HCT116 (cell line): ENCODE measurements at regions not wholly inside any gene's neighbourhood (a gene's known extent, or its start where the extent isn't known, plus 50 kb on each side); places are given as distances from the start of the nearest gene placed in this dataset.

Experiments
- ATAC-seq: fragments of 200-7000 bp; cut with Tn5 transposase; 2 replicates; pipeline ENCODE4 v1.9.1; 2020; ENCODE audit warnings: mild to moderate bottlenecking, moderate library complexity
- BruUV-seq: library from RNA; stranded (reverse); fragments of 400-500 nt; replicated peaks from 2 replicates; lab custom pipeline; 2021; lab: Mats Ljungman, UMichigan
- CTCF ChIA-PET: fragments of 300-600 bp; sonication (Branson Sonifier 250); formaldehyde crosslinking; loops from one replicate; lab custom pipeline; 2021; ENCODE audit warnings: antibody characterized with exemption; lab: Charles Lee
- POLR2A ChIA-PET: fragments of 300-600, 350-600 bp; sonication (Branson Sonifier 250); formaldehyde crosslinking; loops from one replicate; lab custom pipeline; 2021; ENCODE audit warnings: antibody characterized with exemption; lab: Charles Lee
- RAD21 ChIA-PET, 2 experiments: fragments of 300-600 bp; sonication (Branson Sonifier 250); formaldehyde crosslinking; loops; one replicate each; lab custom pipeline; 2023; ENCODE audit warnings: low total read pairs in 2 of 2; ENCODE audit not compliant: uncharacterized antibody in 2 of 2, unreplicated experiment in 2 of 2, low non-redundant PET in 1 of 2; lab: Charles Lee
- DNase-seq: peaks from one replicate; pipeline ENCODE4 v3.0.0-alpha.2; 2010; ENCODE audit warnings: low read depth, low spot score
- H2AFZ ChIP-seq: fragments of 200-600 bp; shearing (Covaris generic), sonication (generic); 2 replicates; pipeline ENCODE4 v1.6.1; 2017; ENCODE audit warnings: low read depth, mixed run types, mixed read lengths, antibody characterized with exemption, low read length; ENCODE audit not compliant: poor library complexity, severe bottlenecking
- H3K27ac ChIP-seq: 2 replicates; pipeline ENCODE4 v1.5.1; 2012; ENCODE audit warnings: low read depth, low read length
- H3K27me3 ChIP-seq: fragments of 200-600 bp; sonication (generic); 2 replicates; pipeline ENCODE4 v1.6.1; 2016; ENCODE audit warnings: mixed run types, low read length, mixed read lengths; ENCODE audit not compliant: insufficient read depth
- H3K36me3 ChIP-seq, 2 experiments: fragments of 200-500 bp in 1 of 2; fragments of 200-600 bp in 1 of 2; sonication (Bioruptor generic) in 1 of 2; sonication (generic) in 1 of 2; 2 replicates each; pipeline versions ENCODE4 v1.5.1 to v1.6.1; 2014 to 2016; ENCODE audit warnings: low read length in 2 of 2, inconsistent platforms in 1 of 2, mixed read lengths in 1 of 2, mixed run types in 1 of 2; ENCODE audit not compliant: insufficient read depth in 2 of 2, control insufficient read depth in 1 of 2
- H3K4me1 ChIP-seq, 2 experiments: fragments of 200-600 bp in 1 of 2; sonication (generic) in 1 of 2; 2 replicates each; pipeline versions ENCODE4 v1.5.1 to v1.6.1; 2012 to 2017; ENCODE audit warnings: low read length in 2 of 2, inconsistent platforms in 1 of 2, mild to moderate bottlenecking in 1 of 2, mixed read lengths in 1 of 2, mixed run types in 1 of 2, moderate library complexity in 1 of 2; ENCODE audit not compliant: insufficient read depth in 2 of 2, control insufficient read depth in 1 of 2
- H3K4me2 ChIP-seq: fragments of 200-600 bp; sonication (generic); 2 replicates; pipeline ENCODE4 v1.6.1; 2017; ENCODE audit warnings: mixed run types, low read length, mixed read lengths
- H3K4me3 ChIP-seq, 2 experiments: fragments of 200-600 bp in 1 of 2; sonication (generic) in 1 of 2; replicated peaks in 1 of 2; 2 replicates each; pipeline ENCODE4 v1.5.1; 2011 to 2016; ENCODE audit warnings: low read length in 2 of 2, control low read depth in 1 of 2, low read depth in 1 of 2, mild to moderate bottlenecking in 1 of 2, mixed read lengths in 1 of 2, mixed run types in 1 of 2
- H3K79me2 ChIP-seq: fragments of 200-600 bp; sonication (generic); 2 replicates; pipeline ENCODE4 v1.6.1; 2017; ENCODE audit warnings: mild to moderate bottlenecking, mixed run types, low read length, moderate library complexity, mixed read lengths; ENCODE audit not compliant: insufficient read depth
- H3K9ac ChIP-seq: fragments of 200-600 bp; sonication (generic); 2 replicates; pipeline ENCODE4 v1.6.1; 2016; ENCODE audit warnings: low read length, mixed read lengths
- H3K9me2 ChIP-seq: fragments of 200-600 bp; sonication (generic), shearing (Covaris generic); 2 replicates; pipeline ENCODE4 v1.6.1; 2017; ENCODE audit warnings: mixed run types, mild to moderate bottlenecking, moderate library complexity; ENCODE audit not compliant: insufficient read depth
- H3K9me3 ChIP-seq, 2 experiments: fragments of 200-500 bp in 1 of 2; fragments of 200-600 bp in 1 of 2; sonication (Bioruptor generic) in 1 of 2; sonication (generic) in 1 of 2; 2 replicates each; pipeline ENCODE4 v1.6.1; 2014 to 2017; ENCODE audit warnings: low read length in 2 of 2, mixed read lengths in 2 of 2, inconsistent platforms in 1 of 2, low read depth in 1 of 2, mild to moderate bottlenecking in 1 of 2, mixed run types in 1 of 2, moderate library complexity in 1 of 2; ENCODE audit not compliant: control insufficient read depth in 1 of 2, insufficient read depth in 1 of 2
- H4K20me1 ChIP-seq: fragments of 200-600 bp; sonication (generic), shearing (Covaris generic); 2 replicates; pipeline ENCODE4 v1.6.1; 2017; ENCODE audit warnings: mixed run types, mild to moderate bottlenecking, moderate library complexity; ENCODE audit not compliant: insufficient read depth
- CBX3 ChIP-seq: IDR thresholded peaks from 2 replicates; pipeline ENCODE4 v1.6.1; 2012; ENCODE audit warnings: low read depth
- EGR1 ChIP-seq: IDR thresholded peaks from 2 replicates; pipeline ENCODE4 v1.6.1; 2012; ENCODE audit warnings: low read depth
- EZH2 ChIP-seq: fragments of 200-600 bp; sonication (generic); IDR thresholded peaks from 2 replicates; pipeline ENCODE4 v1.6.1; 2017; ENCODE audit warnings: antibody characterized with exemption, mixed run types
- EZH2phosphoT487 ChIP-seq: fragments of 200-600 bp; IDR thresholded peaks from 2 replicates; pipeline ENCODE4 v1.6.1; 2018; ENCODE audit warnings: antibody characterized with exemption, borderline replicate concordance
- FOSL1 ChIP-seq: IDR thresholded peaks from 2 replicates; pipeline ENCODE4 v1.6.1; 2012; ENCODE audit warnings: low read depth
- POLR2A ChIP-seq: IDR thresholded peaks from 2 replicates; pipeline ENCODE4 v1.7.0; 2011; ENCODE audit warnings: borderline replicate concordance; ENCODE audit not compliant: insufficient read depth, insufficient read length; ENCODE audit errors: extremely low read depth
- POLR2AphosphoS5 ChIP-seq: IDR thresholded peaks from 2 replicates; pipeline ENCODE4 v1.6.1; 2011; ENCODE audit warnings: mild to moderate bottlenecking, low read depth, low read length, moderate library complexity
- RAD21 ChIP-seq: IDR thresholded peaks from 2 replicates; pipeline ENCODE4 v1.6.1; 2012; ENCODE audit warnings: low read depth, mild to moderate bottlenecking
- SIN3A ChIP-seq: IDR thresholded peaks from 2 replicates; pipeline ENCODE4 v1.6.1; 2012; ENCODE audit warnings: low read depth
- SP1 ChIP-seq: IDR thresholded peaks from 2 replicates; pipeline ENCODE4 v1.6.1; 2012; ENCODE audit warnings: low read depth
- SRF ChIP-seq: IDR thresholded peaks from 2 replicates; pipeline ENCODE4 v1.6.1; 2012; ENCODE audit warnings: low read depth
- TCF7L2 ChIP-seq: IDR thresholded peaks from 2 replicates; pipeline ENCODE4 v1.7.0; 2011; ENCODE audit warnings: borderline replicate concordance, inconsistent platforms; ENCODE audit not compliant: insufficient read depth, insufficient read length; ENCODE audit errors: extremely low read depth
- YY1 ChIP-seq: IDR thresholded peaks from 2 replicates; pipeline ENCODE4 v1.6.1; 2011; ENCODE audit warnings: low read length, low read depth, moderate library complexity, mild to moderate bottlenecking; ENCODE audit not compliant: insufficient replicate concordance; ENCODE audit errors: extremely low read depth
- ZBTB33 ChIP-seq: IDR thresholded peaks from 2 replicates; pipeline ENCODE4 v1.6.1; 2011; ENCODE audit warnings: mild to moderate bottlenecking, low read length, moderate library complexity; ENCODE audit not compliant: insufficient replicate concordance; ENCODE audit errors: extremely low read depth
- ZFX ChIP-seq: fragments of 450-650 bp; IDR thresholded peaks from 2 replicates; pipeline ENCODE4 v1.6.1; 2017
- ZNF274 ChIP-seq: fragments of 200-500 bp; sonication (Bioruptor generic); IDR thresholded peaks from 2 replicates; pipeline ENCODE4 v1.6.1; 2014; ENCODE audit warnings: mild to moderate bottlenecking, low read depth, low read length, inconsistent platforms
- intact Hi-C: fragments of 100-400 bp; cut with micrococcal nuclease; formaldehyde crosslinking; loops from 2 replicates; pipeline ENCODE4 v1.10.0; 2022
- TF ChIP-seq, protein P1 (sequence below), 3 experiments: fragments of 200-600 bp in 1 of 3; sonication (generic) in 1 of 3; IDR thresholded peaks in 2 of 3; conservative IDR thresholded peaks in 1 of 3; 2 replicates each; pipeline ENCODE4 v1.5.1; 2012 to 2017; ENCODE audit warnings: low read depth in 2 of 3, low read length in 2 of 3, antibody characterized with exemption in 1 of 3, borderline replicate concordance in 1 of 3, control low read depth in 1 of 3, mild to moderate bottlenecking in 1 of 3, mixed read lengths in 1 of 3, mixed run types in 1 of 3, moderate library complexity in 1 of 3; ENCODE audit not compliant: insufficient read depth in 1 of 3
- TF ChIP-seq, protein P2 (sequence below): IDR thresholded peaks from 2 replicates; pipeline ENCODE4 v1.6.1; 2012
- TF ChIP-seq, protein P3 (sequence below): IDR thresholded peaks from 2 replicates; pipeline ENCODE4 v1.6.1; 2012; ENCODE audit warnings: low read depth

GRCh38 chr18:75846321-75846720 lies 418.8 kb upstream of the SMIM21 start (continued):
- no peak for TF ChIP-seq SIN3A
- no peak for TF ChIP-seq EZH2phosphoT487
- no peak for TF ChIP-seq YY1
- TF ChIP-seq TCF7L2 = no peak
- no peak for TF ChIP-seq POLR2A
- no peak for TF ChIP-seq EZH2
- TF ChIP-seq, all 23 proteins: peak for 0

- no peaks in the 10 kb centered on the region for H4K20me1 ChIP-seq
- no peaks in the 10 kb centered on the region for H3K9me3 ChIP-seq
- ChIA-PET RAD21 (no interaction called here), CTCF (no interaction called here), POLR2A (no interaction called here)
- no peak overlapping the region for H3K4me2 ChIP-seq
- no TSS peak for BruUV-seq
- H3K27me3 ChIP-seq = no peaks in the 10 kb centered on the region
- ATAC-seq (no peak), DNase-seq (no peak)
- H3K4me1 ChIP-seq = no peaks in the 10 kb centered on the region; a peak in 1 of 4 replicates
- H3K4me3 ChIP-seq = no peak overlapping the region
- H3K9me2 ChIP-seq = no peaks in the 10 kb centered on the region
- H2AFZ ChIP-seq = no peak overlapping the region
- no peak overlapping the region for H3K27ac ChIP-seq
- H3K9ac ChIP-seq = no peak overlapping the region
- intact Hi-C loops = no loop called here
- H3K79me2 ChIP-seq = no peaks in the 10 kb centered on the region
- H3K36me3 ChIP-seq = no peaks in the 10 kb centered on the region
- TF ChIP-seq YY1 (no peak), POLR2AphosphoS5 (no peak), FOSL1 (no peak), ZNF274 (no peak), SIN3A (no peak), EGR1 (no peak), EZH2 (no peak), CBX3 (no peak), POLR2A (no peak), RAD21 (no peak), SP1 (no peak), ZFX (no peak), ZBTB33 (no peak), SRF (no peak)
- TF ChIP-seq, protein P1, sequence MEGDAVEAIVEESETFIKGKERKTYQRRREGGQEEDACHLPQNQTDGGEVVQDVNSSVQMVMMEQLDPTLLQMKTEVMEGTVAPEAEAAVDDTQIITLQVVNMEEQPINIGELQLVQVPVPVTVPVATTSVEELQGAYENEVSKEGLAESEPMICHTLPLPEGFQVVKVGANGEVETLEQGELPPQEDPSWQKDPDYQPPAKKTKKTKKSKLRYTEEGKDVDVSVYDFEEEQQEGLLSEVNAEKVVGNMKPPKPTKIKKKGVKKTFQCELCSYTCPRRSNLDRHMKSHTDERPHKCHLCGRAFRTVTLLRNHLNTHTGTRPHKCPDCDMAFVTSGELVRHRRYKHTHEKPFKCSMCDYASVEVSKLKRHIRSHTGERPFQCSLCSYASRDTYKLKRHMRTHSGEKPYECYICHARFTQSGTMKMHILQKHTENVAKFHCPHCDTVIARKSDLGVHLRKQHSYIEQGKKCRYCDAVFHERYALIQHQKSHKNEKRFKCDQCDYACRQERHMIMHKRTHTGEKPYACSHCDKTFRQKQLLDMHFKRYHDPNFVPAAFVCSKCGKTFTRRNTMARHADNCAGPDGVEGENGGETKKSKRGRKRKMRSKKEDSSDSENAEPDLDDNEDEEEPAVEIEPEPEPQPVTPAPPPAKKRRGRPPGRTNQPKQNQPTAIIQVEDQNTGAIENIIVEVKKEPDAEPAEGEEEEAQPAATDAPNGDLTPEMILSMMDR (IDR thresholded peaks at IDR 0.05 in 2 of 3, conservative IDR thresholded peaks at IDR 0.05 in 1 of 3; ENCODE audit: borderline replicate concordance in 1 of 3, insufficient read depth in 1 of 3, low read depth in 2 of 3, low read length in 2 of 3) = no peak
- TF ChIP-seq, protein P2, sequence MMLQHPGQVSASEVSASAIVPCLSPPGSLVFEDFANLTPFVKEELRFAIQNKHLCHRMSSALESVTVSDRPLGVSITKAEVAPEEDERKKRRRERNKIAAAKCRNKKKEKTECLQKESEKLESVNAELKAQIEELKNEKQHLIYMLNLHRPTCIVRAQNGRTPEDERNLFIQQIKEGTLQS = no peak
- TF ChIP-seq, protein P3, sequence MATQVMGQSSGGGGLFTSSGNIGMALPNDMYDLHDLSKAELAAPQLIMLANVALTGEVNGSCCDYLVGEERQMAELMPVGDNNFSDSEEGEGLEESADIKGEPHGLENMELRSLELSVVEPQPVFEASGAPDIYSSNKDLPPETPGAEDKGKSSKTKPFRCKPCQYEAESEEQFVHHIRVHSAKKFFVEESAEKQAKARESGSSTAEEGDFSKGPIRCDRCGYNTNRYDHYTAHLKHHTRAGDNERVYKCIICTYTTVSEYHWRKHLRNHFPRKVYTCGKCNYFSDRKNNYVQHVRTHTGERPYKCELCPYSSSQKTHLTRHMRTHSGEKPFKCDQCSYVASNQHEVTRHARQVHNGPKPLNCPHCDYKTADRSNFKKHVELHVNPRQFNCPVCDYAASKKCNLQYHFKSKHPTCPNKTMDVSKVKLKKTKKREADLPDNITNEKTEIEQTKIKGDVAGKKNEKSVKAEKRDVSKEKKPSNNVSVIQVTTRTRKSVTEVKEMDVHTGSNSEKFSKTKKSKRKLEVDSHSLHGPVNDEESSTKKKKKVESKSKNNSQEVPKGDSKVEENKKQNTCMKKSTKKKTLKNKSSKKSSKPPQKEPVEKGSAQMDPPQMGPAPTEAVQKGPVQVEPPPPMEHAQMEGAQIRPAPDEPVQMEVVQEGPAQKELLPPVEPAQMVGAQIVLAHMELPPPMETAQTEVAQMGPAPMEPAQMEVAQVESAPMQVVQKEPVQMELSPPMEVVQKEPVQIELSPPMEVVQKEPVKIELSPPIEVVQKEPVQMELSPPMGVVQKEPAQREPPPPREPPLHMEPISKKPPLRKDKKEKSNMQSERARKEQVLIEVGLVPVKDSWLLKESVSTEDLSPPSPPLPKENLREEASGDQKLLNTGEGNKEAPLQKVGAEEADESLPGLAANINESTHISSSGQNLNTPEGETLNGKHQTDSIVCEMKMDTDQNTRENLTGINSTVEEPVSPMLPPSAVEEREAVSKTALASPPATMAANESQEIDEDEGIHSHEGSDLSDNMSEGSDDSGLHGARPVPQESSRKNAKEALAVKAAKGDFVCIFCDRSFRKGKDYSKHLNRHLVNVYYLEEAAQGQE = no peak
Measured at GRCh38 chr18:75845413-75845812, 417.9 kb upstream of the SMIM21 start.
